ENCODE measurements at regions not wholly inside any gene's neighbourhood (a gene's known extent, or its start where the extent isn't known, plus 50 kb on each side); places are given as distances from the start of the nearest gene placed in this dataset.

DNA sequence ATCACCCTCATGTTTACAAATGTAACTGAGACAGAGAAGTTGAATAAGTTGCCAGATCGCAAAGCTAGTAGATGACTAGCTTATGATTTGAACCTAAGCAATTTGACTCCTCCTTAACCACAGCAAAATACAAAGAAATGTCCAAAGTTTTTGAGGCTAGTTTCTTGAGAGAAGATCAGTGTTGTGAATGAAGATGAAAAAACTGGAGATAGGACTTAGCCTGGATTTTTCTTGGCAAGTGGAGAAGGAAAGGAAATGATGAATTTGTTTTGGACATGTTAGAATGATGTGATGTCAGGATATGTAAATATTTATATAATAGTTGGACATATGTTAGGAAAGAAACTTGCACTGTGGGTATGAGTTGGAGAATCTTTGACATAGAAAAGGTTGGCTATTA lies 149.8 kb downstream of the LSMEM1 start:
- intact Hi-C loops (cut with DNase I): no loop called here
- no peak for TF ChIP-seq CTCF (IDR thresholded peaks at IDR 0.05)
- DNase-seq (no peak), ATAC-seq (no peak)
- Histone ChIP-seq H3K27ac (no peak overlapping the region), H3K4me1 (no peaks in the 10 kb centered on the region), H3K36me3 (ENCODE audit: insufficient read depth in 1 of 2, low read depth in 1 of 2) (no peaks in the 10 kb centered on the region), H3K9me3 (no peaks in the 10 kb centered on the region), H3K4me3 (no peak overlapping the region), H3K27me3 (ENCODE audit: insufficient read depth in 3 of 3, low read length in 2 of 3) (no peaks in the 10 kb centered on the region)
- 71 to 89% (median 74%) methylated on average over 1 of the region's 1 CpG for WGBS, 3 donors

GRCh38 chr7:112634107-112634506 lies 153.3 kb downstream of the LSMEM1 start:
- no peak for TF ChIP-seq CTCF (IDR thresholded peaks at IDR 0.05)
- WGBS, 3 donors: 82 to 87% (median 82%) methylated on average over 3 of the region's 3 CpGs
- ATAC-seq: no peak

DNA sequence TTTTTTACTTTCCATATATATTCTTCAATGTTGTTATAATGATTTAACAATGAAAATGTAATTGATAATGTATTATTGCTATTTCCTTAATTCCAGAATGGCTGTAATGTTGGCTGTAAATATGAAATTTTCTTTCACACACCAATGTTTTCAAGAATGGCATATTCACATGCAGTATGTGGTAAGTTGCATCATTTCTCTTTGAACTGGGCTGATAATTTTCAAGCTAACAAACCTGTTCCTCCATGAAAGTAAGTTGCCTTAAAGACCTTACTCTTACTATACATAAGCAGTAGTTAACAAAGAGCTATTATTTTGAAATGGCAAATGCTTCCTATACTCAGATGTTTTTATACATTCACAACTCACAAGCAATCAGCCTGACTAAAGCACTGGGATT lies 154.5 kb downstream of the TMEM168 start:
- no peaks in the 10 kb centered on the region for H3K4me1 ChIP-seq
- H3K27ac ChIP-seq: no peak overlapping the region
- DNase-seq (no peak), ATAC-seq (no peak)
- H3K36me3 ChIP-seq (ENCODE audit: insufficient read depth in 1 of 2, low read depth in 1 of 2): no peaks in the 10 kb centered on the region
- no peak for TF ChIP-seq CTCF (IDR thresholded peaks at IDR 0.05)
- H3K4me3 ChIP-seq: no peak overlapping the region
- no peaks in the 10 kb centered on the region for H3K27me3 ChIP-seq (ENCODE audit: insufficient read depth in 3 of 3, low read length in 2 of 3)
- intact Hi-C loops (cut with DNase I): no loop called here
- H3K9me3 ChIP-seq: no peaks in the 10 kb centered on the region

More at GRCh38 chr7:112634107-112634506, 153.3 kb downstream of the LSMEM1 start:
- Histone ChIP-seq H3K27ac (no peak overlapping the region), H3K36me3 (ENCODE audit: insufficient read depth in 1 of 2, low read depth in 1 of 2) (no peaks in the 10 kb centered on the region), H3K27me3 (ENCODE audit: insufficient read depth in 3 of 3, low read length in 2 of 3) (no peaks in the 10 kb centered on the region), H3K4me1 (no peaks in the 10 kb centered on the region), H3K9me3 (no peaks in the 10 kb centered on the region), H3K4me3 (no peak overlapping the region)
- intact Hi-C loops (cut with DNase I): no loop called here
- DNase-seq: no peak

- Histone ChIP-seq H3K4me1 (no peaks in the 10 kb centered on the region), H3K4me3 (no peak overlapping the region), H3K27ac (no peak overlapping the region), H3K9me3 (peaks cover 3% of the 10 kb centered on the region), H3K36me3 (ENCODE audit: insufficient read depth in 1 of 2, low read depth in 1 of 2) (no peaks in the 10 kb centered on the region), H3K27me3 (ENCODE audit: insufficient read depth in 3 of 3, low read length in 2 of 3) (no peaks in the 10 kb centered on the region)
- TF ChIP-seq CTCF (IDR thresholded peaks at IDR 0.05): no peak
- ATAC-seq: no peak
- 80 to 86% (median 85%) methylated on average over 2 of the region's 2 CpGs for WGBS, 3 donors
- DNase-seq: no peak
- intact Hi-C loops (cut with DNase I): no loop called here
These were observed 151.4 kb downstream of the TMEM168 start for GRCh38 chr7:112638675-112639400.

- no peak for TF ChIP-seq CTCF (IDR thresholded peaks at IDR 0.05)
- no peaks in the 10 kb centered on the region for H3K36me3 ChIP-seq (ENCODE audit: insufficient read depth in 1 of 2, low read depth in 1 of 2)
- H3K9me3 ChIP-seq: peaks cover 3% of the 10 kb centered on the region
- no peak overlapping the region for H3K27ac ChIP-seq
- WGBS, 3 donors: 64 to 65% (median 64%) methylated on average over 1 of the region's 1 CpG
- intact Hi-C loops (cut with DNase I): no loop called here
- H3K27me3 ChIP-seq (ENCODE audit: insufficient read depth in 3 of 3, low read length in 2 of 3): no peaks in the 10 kb centered on the region
- H3K4me3 ChIP-seq: no peak overlapping the region
- no peaks in the 10 kb centered on the region for H3K4me1 ChIP-seq
- DNase-seq (no peak), ATAC-seq (no peak)
These were observed 149.5 kb downstream of the TMEM168 start for GRCh38 chr7:112640685-112641084.
